H1 (cell line): ENCODE measurements at regions not wholly inside any gene's neighbourhood (a gene's known extent, or its start where the extent isn't known, plus 50 kb on each side); places are given as distances from the start of the nearest gene placed in this dataset.

Experiments used
- CHD7 ChIP-seq: fragments of 300-600 bp; sonication (generic); IDR thresholded peaks from 2 replicates; pipeline ENCODE4 v1.7.1; 2012; ENCODE audit warnings: low read length, moderate library complexity, mild to moderate bottlenecking, inconsistent platforms; ENCODE audit not compliant: insufficient replicate concordance
- SP4 ChIP-seq: IDR thresholded peaks from 2 replicates; pipeline ENCODE4 v1.6.1; 2012; ENCODE audit warnings: low read length, inconsistent platforms
- USF2 ChIP-seq: IDR thresholded peaks from 2 replicates; pipeline ENCODE4 v1.6.1; 2011; ENCODE audit warnings: low read length, improper control_type of control experiment
- TF ChIP-seq, protein P1 (sequence below): IDR thresholded peaks from 2 replicates; pipeline ENCODE4 v1.6.1; 2012; ENCODE audit warnings: inconsistent platforms

GRCh38 chr2:180630756-180631155, 349.6 kb upstream of the UBE2E3 start (continued):
- TF ChIP-seq CHD7 (no peak), SP4 (no peak), USF2 (no peak)
- TF ChIP-seq, protein P1, sequence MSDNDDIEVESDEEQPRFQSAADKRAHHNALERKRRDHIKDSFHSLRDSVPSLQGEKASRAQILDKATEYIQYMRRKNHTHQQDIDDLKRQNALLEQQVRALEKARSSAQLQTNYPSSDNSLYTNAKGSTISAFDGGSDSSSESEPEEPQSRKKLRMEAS: no peak
